ENCODE measurements at regions not wholly inside any gene's neighbourhood (a gene's known extent, or its start where the extent isn't known, plus 50 kb on each side); places are given as distances from the start of the nearest gene placed in this dataset.

DNA sequence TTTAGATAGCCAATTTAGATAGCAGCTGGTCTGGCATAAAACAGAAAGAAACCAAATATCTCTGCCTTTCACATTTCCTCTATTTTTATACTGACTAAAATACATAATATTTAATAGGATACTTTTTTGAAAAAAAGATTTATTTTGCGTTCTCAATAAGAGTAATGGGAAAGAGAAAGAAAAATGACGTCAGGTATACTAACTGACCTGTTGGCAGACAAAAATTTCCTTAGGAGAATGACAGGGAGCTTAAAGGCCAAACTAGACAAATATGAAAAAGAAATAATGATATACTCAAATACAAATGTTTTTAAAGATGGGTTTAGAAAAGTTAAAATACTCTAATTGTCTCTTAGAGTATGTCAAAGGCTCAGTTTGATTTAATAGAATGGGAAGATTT is 309.4 kb upstream of the ADGRL3 start:
- TF ChIP-seq CTCF (IDR thresholded peaks at IDR 0.05) = no peak
- TF ChIP-seq POLR2A (IDR thresholded peaks at IDR 0.05) = no peak

Measured in lower leg skin (tissue), 3 donors.